Activated naive CD8-positive, alpha-beta T cell treated with anti-CD3 and anti-CD28 coated beads, Interleukin-2, amount 50 U/mL, for 24 hours (primary cell): ENCODE measurements at regions not wholly inside any gene's neighbourhood (a gene's known extent, or its start where the extent isn't known, plus 50 kb on each side); places are given as distances from the start of the nearest gene placed in this dataset.
"Not testable (repeated sequence)": the region's sequence is repeated elsewhere in the genome, so short reads cannot be mapped to it uniquely, and the experiment has no call there.

Experiments
- ATAC-seq: fragments of 150-1000 bp; cut with Tn5 transposase; one replicate; pipeline ENCODE4 v1.10.0; 2021
- DNase-seq: peaks from one replicate; pipeline ENCODE4 v3.0.0; 2021
- H3K27ac Mint-ChIP-seq: one replicate; pipeline ENCODE4 v1.8.0; 2021; ENCODE audit warnings: mild to moderate bottlenecking, mixed read lengths
- H3K27me3 Mint-ChIP-seq: one replicate; pipeline ENCODE4 v1.8.0; 2021; ENCODE audit warnings: mixed read lengths
- H3K36me3 Mint-ChIP-seq: one replicate; pipeline ENCODE4 v1.8.0; 2021; ENCODE audit warnings: low read depth, mixed read lengths
- H3K4me1 Mint-ChIP-seq: one replicate; pipeline ENCODE4 v1.8.0; 2021; ENCODE audit warnings: mixed read lengths
- H3K4me3 Mint-ChIP-seq: one replicate; pipeline ENCODE4 v1.8.0; 2021; ENCODE audit warnings: mild to moderate bottlenecking, moderate library complexity, mixed read lengths
- H3K9me3 Mint-ChIP-seq: one replicate; pipeline ENCODE4 v1.8.0; 2021; ENCODE audit warnings: mixed read lengths

DNA sequence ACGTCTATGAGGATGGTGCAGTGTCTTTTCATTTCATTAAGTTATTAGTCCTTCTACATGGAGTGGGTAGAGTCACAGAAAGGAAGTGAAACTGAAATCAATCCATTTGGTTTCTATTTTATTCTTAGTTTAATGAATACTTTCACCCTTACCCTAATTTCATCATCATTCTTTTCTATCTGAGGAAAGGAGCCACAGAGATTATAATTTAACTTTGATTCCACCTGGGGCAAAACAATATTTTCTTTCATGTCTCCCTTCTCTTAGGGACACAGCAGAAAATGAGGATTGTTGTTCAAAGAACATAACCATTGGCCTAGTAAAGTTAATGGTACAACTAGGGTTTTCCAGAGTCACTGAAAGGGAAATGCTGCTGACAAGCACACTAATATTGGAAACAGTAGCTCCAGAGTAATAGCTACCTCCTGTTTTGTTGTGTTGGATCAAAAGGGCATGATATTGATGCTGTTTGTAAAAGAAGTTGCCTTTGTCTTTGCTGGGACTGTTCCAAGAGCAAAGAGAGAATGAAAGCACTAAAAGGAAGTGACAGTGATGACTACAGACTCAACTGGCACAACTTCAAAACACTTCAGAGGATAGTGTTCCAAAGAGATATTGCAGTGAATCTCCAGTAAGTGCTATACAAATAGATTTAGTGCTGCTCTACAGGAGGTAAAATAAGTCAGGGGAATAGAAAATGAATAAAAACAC lies 247.1 kb upstream of the PITX2 start:
- H3K27ac Mint-ChIP-seq = no peak overlapping the region

DNA sequence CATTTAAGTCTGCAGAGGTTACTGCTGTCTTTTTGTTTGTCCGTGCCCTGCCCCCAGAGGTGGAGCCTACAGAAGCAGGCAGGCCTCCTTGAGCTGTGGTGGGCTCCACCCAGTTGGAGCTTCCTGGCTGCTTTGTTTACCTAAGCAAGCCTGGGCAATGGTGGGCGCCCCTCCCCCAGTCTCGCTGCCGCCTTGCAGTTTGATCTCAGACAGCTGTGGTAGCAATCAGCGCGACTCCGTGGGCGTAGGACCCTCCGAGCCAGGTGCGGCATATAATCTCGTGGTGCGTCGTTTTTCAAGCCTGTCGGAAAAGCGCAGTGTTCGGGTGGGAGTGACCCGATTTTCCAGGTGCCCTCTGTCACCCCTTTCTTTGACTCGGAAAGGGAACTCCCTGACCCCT lies 253.3 kb upstream of the PITX2 start:
- not testable (repeated sequence) for H3K4me3 Mint-ChIP-seq, H3K27me3 Mint-ChIP-seq, H3K9me3 Mint-ChIP-seq, ATAC-seq, DNase-seq, H3K36me3 Mint-ChIP-seq, H3K27ac Mint-ChIP-seq, H3K4me1 Mint-ChIP-seq

More for the DNA sequence above, 247.1 kb upstream of the PITX2 start:
- Mint-ChIP-seq H3K36me3 (no peaks in the 10 kb centered on the region), H3K4me3 (no peak overlapping the region), H3K9me3 (no peaks in the 10 kb centered on the region), H3K4me1 (no peaks in the 10 kb centered on the region), H3K27me3 (no peaks in the 10 kb centered on the region)
- no peak for DNase-seq
- ATAC-seq = no peak

DNA sequence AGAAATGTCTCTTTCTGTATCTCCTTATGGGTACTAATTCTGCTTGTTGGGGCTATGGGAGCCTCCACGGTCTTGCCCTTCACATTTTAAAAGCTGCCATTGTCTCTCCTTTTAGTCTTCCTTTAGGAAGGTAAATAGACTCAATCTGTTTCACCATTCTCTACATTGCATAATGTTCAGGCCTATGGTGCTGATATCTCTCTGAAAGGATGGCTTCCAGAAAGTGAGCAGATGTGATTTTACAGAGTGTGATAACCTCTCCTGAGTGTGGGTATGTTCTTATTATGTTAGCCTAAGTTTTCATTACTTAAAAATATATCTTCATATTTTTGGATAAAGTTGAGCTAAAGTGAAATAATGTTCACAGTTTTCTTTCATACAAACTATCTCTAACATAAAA lies 254.0 kb upstream of the PITX2 start:
- H3K9me3 Mint-ChIP-seq = peaks cover 5% of the 10 kb centered on the region
- ATAC-seq (no peak), DNase-seq (no peak)
- H3K36me3 Mint-ChIP-seq = no peaks in the 10 kb centered on the region
- peaks cover 4% of the 10 kb centered on the region for H3K27me3 Mint-ChIP-seq
- no peaks in the 10 kb centered on the region for H3K4me1 Mint-ChIP-seq
- no peak overlapping the region for H3K27ac Mint-ChIP-seq
- no peak overlapping the region for H3K4me3 Mint-ChIP-seq

DNA sequence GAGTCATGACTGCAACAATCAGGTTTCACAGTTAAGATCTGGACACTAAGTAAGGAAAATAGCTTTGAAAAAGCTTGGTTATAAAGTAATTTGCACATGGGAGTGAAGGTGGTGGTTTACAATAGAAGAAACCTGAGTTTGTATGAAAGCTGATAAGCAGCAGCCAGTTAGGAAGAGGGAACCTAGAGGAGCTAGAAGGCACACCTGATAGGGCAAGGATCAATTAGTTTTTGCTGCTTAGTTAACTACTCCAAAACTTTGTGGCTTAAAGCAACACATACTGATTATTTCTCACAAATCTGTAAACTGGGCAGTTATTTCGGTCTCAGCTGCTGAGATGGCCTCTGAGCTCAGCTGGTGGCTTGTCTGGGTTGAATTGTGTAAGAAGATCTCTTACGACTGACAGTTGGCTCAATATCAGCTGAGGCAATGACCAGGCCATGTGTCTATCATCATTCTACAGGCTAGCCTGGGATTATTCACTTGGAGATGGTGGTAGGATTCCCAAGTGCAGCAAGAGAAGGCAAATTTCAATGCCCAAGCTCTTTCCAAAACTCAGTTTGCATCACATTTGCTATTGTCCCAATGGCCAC lies 255.0 kb upstream of the PITX2 start:
- no peak for ATAC-seq
- H3K36me3 Mint-ChIP-seq = no peaks in the 10 kb centered on the region
- no peak for DNase-seq
- H3K4me1 Mint-ChIP-seq = no peaks in the 10 kb centered on the region
- H3K9me3 Mint-ChIP-seq = peaks cover 5% of the 10 kb centered on the region
- peaks cover 4% of the 10 kb centered on the region for H3K27me3 Mint-ChIP-seq
- no peak overlapping the region for H3K27ac Mint-ChIP-seq
- no peak overlapping the region for H3K4me3 Mint-ChIP-seq

DNA sequence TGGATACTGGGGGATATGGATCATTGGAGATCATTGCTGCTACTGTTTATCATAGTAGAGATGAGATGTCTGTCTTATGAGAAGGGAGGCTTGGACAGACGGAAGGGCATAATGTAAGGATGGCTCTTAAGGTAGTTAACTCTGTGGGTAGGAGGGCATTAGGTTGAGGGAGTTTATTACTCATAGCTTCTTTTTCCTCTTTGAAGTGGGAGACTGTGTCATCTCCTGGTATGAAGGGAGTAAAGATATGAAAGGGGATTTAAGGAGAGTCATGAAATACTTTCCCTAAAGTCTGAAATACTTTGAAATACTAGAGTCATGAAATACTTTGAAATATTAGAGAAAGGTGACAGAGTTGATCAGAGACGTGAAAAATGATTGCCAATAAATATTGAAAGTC lies 255.5 kb upstream of the PITX2 start:
- ATAC-seq (no peak), DNase-seq (no peak)
- H3K27me3 Mint-ChIP-seq = peaks cover 4% of the 10 kb centered on the region
- no peak overlapping the region for H3K27ac Mint-ChIP-seq
- H3K4me1 Mint-ChIP-seq = no peaks in the 10 kb centered on the region
- peaks cover 5% of the 10 kb centered on the region for H3K9me3 Mint-ChIP-seq
- H3K36me3 Mint-ChIP-seq = no peaks in the 10 kb centered on the region
- H3K4me3 Mint-ChIP-seq = no peak overlapping the region

DNA sequence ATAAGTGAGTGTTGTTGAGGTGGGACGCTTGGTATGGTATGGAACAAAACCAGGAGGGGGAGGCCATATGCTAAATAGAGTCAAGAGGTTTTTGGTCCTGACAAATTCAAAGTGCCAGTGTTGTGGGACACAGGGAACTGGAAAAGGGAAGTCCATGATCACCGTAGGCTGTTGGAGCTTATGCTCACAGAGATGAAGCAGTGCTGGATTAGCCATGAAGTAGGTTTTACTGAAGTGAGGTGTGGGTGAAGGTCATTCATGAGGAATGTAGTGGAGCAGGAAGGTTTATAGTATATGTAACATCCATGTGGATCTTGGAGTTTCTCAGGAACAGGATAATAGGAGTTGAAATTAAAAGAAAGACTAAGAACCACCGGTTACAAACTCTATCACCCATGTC lies 256.1 kb upstream of the PITX2 start:
- H3K27ac Mint-ChIP-seq = no peak overlapping the region
- H3K4me3 Mint-ChIP-seq = no peak overlapping the region
- DNase-seq (no peak), ATAC-seq (no peak)
- peaks cover 4% of the 10 kb centered on the region for H3K27me3 Mint-ChIP-seq
- H3K36me3 Mint-ChIP-seq = no peaks in the 10 kb centered on the region
- peaks cover 5% of the 10 kb centered on the region for H3K9me3 Mint-ChIP-seq
- H3K4me1 Mint-ChIP-seq = no peaks in the 10 kb centered on the region

DNA sequence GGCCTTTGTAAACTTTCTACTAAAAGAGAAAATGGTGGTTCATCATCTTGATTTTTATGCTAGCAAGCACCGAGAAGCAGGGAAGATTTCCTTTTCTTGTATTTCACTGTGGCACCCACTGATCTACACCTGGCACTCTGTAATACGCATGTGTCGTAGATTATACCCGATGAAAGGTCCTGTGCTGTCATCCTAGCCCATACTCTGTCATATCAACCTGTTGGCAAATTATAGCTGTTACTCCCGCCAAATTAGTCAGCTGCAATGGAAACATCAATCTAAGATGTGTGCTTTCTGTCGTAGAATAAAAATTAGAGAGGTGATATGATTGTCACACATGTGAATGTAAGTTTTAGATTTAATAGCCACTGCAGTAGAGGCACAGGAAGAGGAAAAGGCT lies 263.4 kb upstream of the PITX2 start:
- H3K27me3 Mint-ChIP-seq = peaks cover 2% of the 10 kb centered on the region
- no peak overlapping the region for H3K4me3 Mint-ChIP-seq
- H3K9me3 Mint-ChIP-seq = peaks cover 8% of the 10 kb centered on the region
- DNase-seq (no peak), ATAC-seq (no peak)
- no peaks in the 10 kb centered on the region for H3K4me1 Mint-ChIP-seq
- H3K36me3 Mint-ChIP-seq = no peaks in the 10 kb centered on the region
- no peak overlapping the region for H3K27ac Mint-ChIP-seq

DNA sequence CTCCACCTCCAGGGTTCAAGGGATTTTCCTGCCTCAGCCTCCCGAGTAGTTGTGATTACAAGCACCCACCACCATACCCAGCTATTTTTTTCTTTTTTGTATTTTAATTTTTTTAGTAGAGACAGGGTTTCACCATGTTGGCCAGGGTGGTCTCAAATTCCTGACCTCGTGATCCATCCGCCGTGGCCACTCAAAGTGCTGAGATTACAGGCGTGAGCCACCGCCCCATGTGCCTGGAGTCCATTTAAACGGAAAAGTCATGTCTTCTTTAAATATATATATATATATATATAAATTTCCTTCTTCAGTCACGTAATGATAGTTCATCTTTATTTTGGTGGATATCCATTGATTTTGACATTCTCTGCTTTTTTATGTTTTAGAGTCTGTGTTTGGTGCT lies 264.0 kb upstream of the PITX2 start:
- no peak for ATAC-seq
- Mint-ChIP-seq H3K27ac (no peak overlapping the region), H3K9me3 (peaks cover 8% of the 10 kb centered on the region), H3K27me3 (no peaks in the 10 kb centered on the region), H3K4me1 (no peaks in the 10 kb centered on the region), H3K4me3 (no peak overlapping the region), H3K36me3 (no peaks in the 10 kb centered on the region)
- no peak for DNase-seq

DNA sequence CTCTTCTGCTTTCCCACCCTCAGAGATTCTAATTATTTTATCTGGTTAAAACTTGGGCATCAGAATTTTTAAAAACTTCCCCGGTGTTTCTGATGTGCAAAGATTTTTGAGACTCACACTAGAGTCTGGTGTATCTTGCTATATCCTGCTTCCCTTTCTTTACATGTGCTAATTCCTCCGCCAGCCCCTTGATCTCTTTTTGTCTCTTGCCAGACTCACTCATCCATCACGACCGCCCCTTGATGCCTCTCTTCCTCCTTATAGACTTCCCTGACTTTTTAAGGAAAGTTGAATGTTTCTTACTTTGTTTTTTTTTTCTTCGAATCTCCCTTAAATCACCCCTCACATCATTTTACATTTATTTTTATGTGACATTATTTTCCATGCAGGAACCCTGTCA lies 274.9 kb upstream of the PITX2 start:
- no peaks in the 10 kb centered on the region for H3K4me1 Mint-ChIP-seq
- H3K27ac Mint-ChIP-seq = no peak overlapping the region
- ATAC-seq (no peak), DNase-seq (no peak)
- H3K4me3 Mint-ChIP-seq = no peak overlapping the region
- peaks cover 3% of the 10 kb centered on the region for H3K9me3 Mint-ChIP-seq
- H3K27me3 Mint-ChIP-seq = no peaks in the 10 kb centered on the region
- H3K36me3 Mint-ChIP-seq = no peaks in the 10 kb centered on the region

DNA sequence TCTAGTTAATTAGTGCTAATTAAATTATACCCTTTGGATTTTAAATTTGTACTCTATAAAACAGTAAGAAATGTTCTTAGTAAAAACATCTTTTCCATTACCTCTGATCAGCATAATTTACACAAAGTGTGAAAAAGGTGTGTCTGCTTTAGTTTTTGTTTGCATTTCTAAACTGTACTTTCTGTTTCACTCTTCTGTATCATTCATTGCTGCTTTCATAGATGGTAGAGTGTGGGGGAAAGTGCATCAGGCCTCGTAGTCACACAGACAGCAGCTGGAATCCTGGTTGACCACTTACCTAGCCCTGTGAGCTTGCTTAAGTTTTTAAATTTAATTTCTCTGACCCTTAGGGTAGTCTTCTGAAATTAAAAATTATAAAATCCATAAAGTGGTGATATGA lies 275.4 kb upstream of the PITX2 start:
- no peaks in the 10 kb centered on the region for H3K27me3 Mint-ChIP-seq
- no peaks in the 10 kb centered on the region for H3K36me3 Mint-ChIP-seq
- H3K4me3 Mint-ChIP-seq = no peak overlapping the region
- ATAC-seq (no peak), DNase-seq (no peak)
- peaks cover 3% of the 10 kb centered on the region for H3K9me3 Mint-ChIP-seq
- no peak overlapping the region for H3K27ac Mint-ChIP-seq
- no peaks in the 10 kb centered on the region for H3K4me1 Mint-ChIP-seq

DNA sequence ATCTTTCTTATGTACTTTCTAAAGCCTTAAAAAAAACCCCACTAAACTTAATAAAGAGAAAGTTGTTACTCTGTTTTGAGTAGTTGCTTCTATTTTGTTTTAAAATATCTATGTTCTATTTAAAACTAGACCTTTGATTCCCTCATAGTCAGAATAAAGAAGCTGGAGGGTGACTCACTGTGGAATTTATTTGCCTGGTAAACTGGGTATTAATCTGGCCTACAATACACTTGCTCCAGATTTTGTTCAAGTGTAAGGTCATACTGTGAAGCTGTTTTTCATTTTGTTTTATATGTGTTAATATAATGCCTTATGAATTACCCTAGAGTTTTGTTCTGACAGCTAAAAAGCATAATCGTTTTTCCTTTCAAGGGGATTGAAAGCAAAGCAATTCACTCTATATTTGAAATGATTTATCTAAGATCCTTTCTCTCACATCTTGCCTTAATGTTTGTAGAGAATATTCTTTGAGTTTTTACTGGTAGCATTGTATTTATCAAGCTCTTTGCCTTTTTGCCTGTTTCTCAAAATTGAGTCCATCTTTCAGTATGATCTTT lies 277.4 kb upstream of the PITX2 start:
- Mint-ChIP-seq H3K27ac (no peak overlapping the region), H3K4me1 (no peaks in the 10 kb centered on the region), H3K9me3 (peaks cover 3% of the 10 kb centered on the region), H3K27me3 (no peaks in the 10 kb centered on the region), H3K4me3 (no peak overlapping the region), H3K36me3 (no peaks in the 10 kb centered on the region)
- ATAC-seq = no peak
- DNase-seq = no peak

DNA sequence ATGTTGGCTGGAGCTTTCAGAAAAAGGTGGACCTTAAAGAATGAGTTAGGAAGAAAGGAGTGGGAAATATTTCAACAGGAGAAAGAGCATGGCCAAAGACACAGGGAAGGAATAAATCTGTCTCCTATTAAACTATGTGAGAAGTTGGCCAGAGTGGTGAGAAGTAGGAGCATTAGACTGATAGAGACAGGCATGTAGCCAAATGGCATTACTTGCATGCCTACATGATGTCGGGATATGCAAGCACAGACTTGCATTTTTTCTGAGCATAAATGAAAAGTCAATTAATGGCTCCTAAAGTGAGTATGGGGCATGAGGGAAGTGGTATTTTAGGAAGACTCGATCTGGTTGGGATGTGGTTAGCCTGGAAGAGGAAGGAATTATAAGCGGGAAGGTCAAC lies 279.6 kb upstream of the PITX2 start:
- no peak overlapping the region for H3K4me3 Mint-ChIP-seq
- no peak for ATAC-seq
- no peaks in the 10 kb centered on the region for H3K4me1 Mint-ChIP-seq
- DNase-seq = no peak
- no peaks in the 10 kb centered on the region for H3K36me3 Mint-ChIP-seq
- no peak overlapping the region for H3K27ac Mint-ChIP-seq
- H3K27me3 Mint-ChIP-seq = no peaks in the 10 kb centered on the region
- peaks cover 10% of the 10 kb centered on the region for H3K9me3 Mint-ChIP-seq

DNA sequence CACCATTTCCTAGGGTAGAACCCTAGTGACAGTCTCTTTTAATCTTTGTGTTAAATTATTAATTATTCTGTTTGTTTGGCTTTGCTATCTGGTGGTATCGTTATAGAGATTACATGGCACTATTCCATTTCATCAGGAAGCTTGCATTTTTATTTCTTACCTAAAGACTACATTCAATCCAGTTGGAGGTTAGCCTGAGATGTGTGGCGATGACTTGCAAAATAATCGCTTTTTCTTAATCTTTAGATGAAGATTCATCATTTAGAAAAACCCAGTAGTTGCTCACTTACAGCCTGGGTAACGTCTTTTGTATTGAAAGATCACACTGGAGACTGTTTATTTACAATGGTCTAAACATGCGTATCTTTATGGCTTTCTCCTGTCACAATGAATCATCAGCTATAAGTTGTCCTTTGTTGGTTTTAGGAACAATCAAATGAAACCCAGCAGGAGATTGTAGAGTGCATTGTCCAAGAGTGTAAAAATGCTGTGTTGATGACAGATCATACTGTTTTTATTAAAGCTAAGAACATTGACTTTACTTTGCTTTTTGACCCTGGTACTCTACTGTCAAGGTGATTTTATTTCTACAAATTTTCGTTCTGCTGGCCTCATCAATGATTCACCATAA lies 281.7 kb upstream of the PITX2 start:
- Mint-ChIP-seq H3K9me3 (peaks cover 10% of the 10 kb centered on the region), H3K27ac (no peak overlapping the region), H3K27me3 (no peaks in the 10 kb centered on the region), H3K36me3 (no peaks in the 10 kb centered on the region), H3K4me3 (no peak overlapping the region), H3K4me1 (no peaks in the 10 kb centered on the region)
- ATAC-seq (no peak), DNase-seq (no peak)

DNA sequence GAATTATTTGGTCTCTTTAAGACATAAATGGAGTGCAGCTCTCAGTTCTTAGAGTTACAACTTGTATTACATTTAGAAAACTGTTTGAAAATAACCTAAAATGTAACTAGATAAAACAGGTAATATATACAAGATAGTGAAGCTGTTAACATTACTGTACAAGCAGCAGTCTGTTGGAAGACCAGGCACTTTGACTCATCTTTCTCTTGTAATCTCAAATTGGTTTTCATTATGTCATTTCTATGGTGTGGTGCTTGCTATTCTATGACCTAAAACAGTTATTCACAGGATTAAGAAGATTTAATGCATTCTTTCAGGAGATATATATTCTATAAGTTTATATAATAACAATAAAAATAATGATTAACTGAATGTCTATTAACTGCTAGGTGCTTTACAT lies 282.5 kb upstream of the PITX2 start:
- H3K4me1 Mint-ChIP-seq = no peaks in the 10 kb centered on the region

DNA sequence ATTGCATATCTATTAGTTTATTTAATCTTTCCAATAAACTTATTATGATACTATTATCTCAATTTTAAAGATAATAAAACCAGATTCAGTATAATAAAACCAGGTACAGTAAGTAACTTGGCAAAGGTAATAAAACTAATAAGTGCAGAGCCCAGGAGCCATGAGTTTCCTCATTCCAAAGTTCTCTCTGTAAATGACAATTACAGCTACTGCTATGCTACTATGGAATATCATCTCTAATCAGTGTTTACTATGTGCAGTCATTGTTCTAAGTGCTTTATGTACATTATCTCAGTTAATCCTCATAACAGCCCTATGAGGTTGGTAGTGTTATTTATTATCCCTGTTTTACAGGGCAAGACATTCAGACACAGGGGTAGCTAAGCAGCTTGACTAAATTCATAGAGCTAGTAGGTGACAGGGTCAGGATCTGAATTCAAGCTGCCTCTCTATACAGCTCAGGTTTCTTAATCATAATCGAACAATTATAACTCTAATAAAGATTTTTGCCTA lies 285.0 kb upstream of the PITX2 start:
- Mint-ChIP-seq H3K4me1 (no peaks in the 10 kb centered on the region), H3K9me3 (peaks cover 7% of the 10 kb centered on the region), H3K27ac (no peak overlapping the region), H3K27me3 (no peaks in the 10 kb centered on the region), H3K36me3 (no peaks in the 10 kb centered on the region), H3K4me3 (no peak overlapping the region)
- DNase-seq (no peak), ATAC-seq (no peak)

More for the DNA sequence above, 282.5 kb upstream of the PITX2 start:
- Mint-ChIP-seq H3K4me3 (no peak overlapping the region), H3K9me3 (peaks cover 10% of the 10 kb centered on the region), H3K27me3 (no peaks in the 10 kb centered on the region), H3K36me3 (no peaks in the 10 kb centered on the region), H3K27ac (no peak overlapping the region)
- no peak for ATAC-seq
- DNase-seq = no peak
